Gastroesophageal sphincter (tissue), 4 donors: ENCODE measurements at regions not wholly inside any gene's neighbourhood (a gene's known extent, or its start where the extent isn't known, plus 50 kb on each side); places are given as distances from the start of the nearest gene placed in this dataset.

Experiments
- ATAC-seq: fragments of 150-250 bp; one replicate; pipeline ENCODE4 v1.9.1; 2016; ENCODE audit warnings: mild to moderate bottlenecking, moderate library complexity
- H3K27ac ChIP-seq, 4 donors: fragments of 200-600 bp; sonication (generic) in 3 of 4; 1 replicate in 3 of 4; 2 replicates in 1 of 4; pipeline ENCODE4 v1.5.1; 2016 to 2019
- H3K27me3 ChIP-seq: fragments of 200-600 bp; sonication (generic); one replicate; pipeline ENCODE4 v1.5.1; 2019
- H3K36me3 ChIP-seq, 2 donors: fragments of 200-600 bp; sonication (generic); one replicate each; pipeline ENCODE4 v1.5.1; 2019; ENCODE audit warnings: control low read depth in 1 of 2
- H3K4me1 ChIP-seq, 3 donors: fragments of 200-600 bp; sonication (generic); 1 replicate in 2 of 3; 2 replicates in 1 of 3; pipeline ENCODE4 v1.5.1; 2016 to 2019; ENCODE audit warnings: control low read depth in 2 of 3
- H3K4me3 ChIP-seq, 2 donors: fragments of 200-600 bp; sonication (generic); one replicate each; pipeline ENCODE4 v1.5.1; 2019; ENCODE audit warnings: mild to moderate bottlenecking in 1 of 2, moderate library complexity in 1 of 2
- H3K9me3 ChIP-seq, 3 donors: fragments of 200-600 bp; sonication (generic); one replicate each; pipeline ENCODE4 v1.5.1; 2017 to 2019; ENCODE audit warnings: control low read depth in 2 of 3
- EP300 ChIP-seq: sonication (generic); formaldehyde crosslinking; IDR thresholded peaks from one replicate; pipeline ENCODE4 v1.6.1; 2017; ENCODE audit warnings: antibody characterized with exemption, mild to moderate bottlenecking
- POLR2A ChIP-seq, 2 donors: fragments of 450-650 bp; IDR thresholded peaks; one replicate each; pipeline ENCODE4 v1.6.1; 2017; ENCODE audit warnings: antibody characterized with exemption in 2 of 2, mild to moderate bottlenecking in 2 of 2, moderate library complexity in 1 of 2
- POLR2AphosphoS5 ChIP-seq: sonication (generic); formaldehyde crosslinking; IDR thresholded peaks from one replicate; pipeline ENCODE4 v1.6.1; 2017; ENCODE audit warnings: antibody characterized with exemption
- WGBS, 2 donors: methylation state at CpG; one replicate each; pipeline ENCODE4 v1.1.5; 2018; ENCODE audit warnings: low coverage in 1 of 2; 5-methylcytosine and 5-hydroxymethylcytosine counted together
- TF ChIP-seq, protein P1 (sequence below), 4 experiments: fragments of 200-600 bp in 2 of 4; fragments of 450-650 bp in 2 of 4; sonication (generic) in 1 of 4; IDR thresholded peaks; one replicate each; pipeline ENCODE4 v1.5.1; 2017 to 2019; ENCODE audit warnings: antibody characterized with exemption in 4 of 4, mild to moderate bottlenecking in 2 of 4, moderate library complexity in 2 of 4

GRCh38 chr4:114085611-114086345 lies 106.3 kb upstream of the ARSJ start:
- no peaks in the 10 kb centered on the region for H3K9me3 ChIP-seq
- TF ChIP-seq, protein P1, sequence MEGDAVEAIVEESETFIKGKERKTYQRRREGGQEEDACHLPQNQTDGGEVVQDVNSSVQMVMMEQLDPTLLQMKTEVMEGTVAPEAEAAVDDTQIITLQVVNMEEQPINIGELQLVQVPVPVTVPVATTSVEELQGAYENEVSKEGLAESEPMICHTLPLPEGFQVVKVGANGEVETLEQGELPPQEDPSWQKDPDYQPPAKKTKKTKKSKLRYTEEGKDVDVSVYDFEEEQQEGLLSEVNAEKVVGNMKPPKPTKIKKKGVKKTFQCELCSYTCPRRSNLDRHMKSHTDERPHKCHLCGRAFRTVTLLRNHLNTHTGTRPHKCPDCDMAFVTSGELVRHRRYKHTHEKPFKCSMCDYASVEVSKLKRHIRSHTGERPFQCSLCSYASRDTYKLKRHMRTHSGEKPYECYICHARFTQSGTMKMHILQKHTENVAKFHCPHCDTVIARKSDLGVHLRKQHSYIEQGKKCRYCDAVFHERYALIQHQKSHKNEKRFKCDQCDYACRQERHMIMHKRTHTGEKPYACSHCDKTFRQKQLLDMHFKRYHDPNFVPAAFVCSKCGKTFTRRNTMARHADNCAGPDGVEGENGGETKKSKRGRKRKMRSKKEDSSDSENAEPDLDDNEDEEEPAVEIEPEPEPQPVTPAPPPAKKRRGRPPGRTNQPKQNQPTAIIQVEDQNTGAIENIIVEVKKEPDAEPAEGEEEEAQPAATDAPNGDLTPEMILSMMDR (IDR thresholded peaks at IDR 0.05) = no peak
- TF ChIP-seq EP300 (no peak), POLR2AphosphoS5 (no peak), POLR2A (IDR thresholded peaks at IDR 0.05) (no peak)

GRCh38 chr4:114087596-114088230 lies 108.3 kb upstream of the ARSJ start:
- Histone ChIP-seq H3K4me1 (peaks cover 0 to 6% (median 2%) of the 10 kb centered on the region in 3 donors), H3K4me3 (no peak overlapping the region), H3K9me3 (no peaks in the 10 kb centered on the region), H3K27ac (no peak overlapping the region), H3K27me3 (no peaks in the 10 kb centered on the region), H3K36me3 (no peaks in the 10 kb centered on the region)
- ATAC-seq = no peak
- WGBS, 2 donors = 15 to 45% methylated on average over 1 of the region's 1 CpG
- TF ChIP-seq POLR2AphosphoS5 = no peak
- TF ChIP-seq, protein P1 (IDR thresholded peaks at IDR 0.05) = no peak
- no peak for TF ChIP-seq POLR2A (IDR thresholded peaks at IDR 0.05)
- TF ChIP-seq EP300 = no peak

More at GRCh38 chr4:114085611-114086345, 106.3 kb upstream of the ARSJ start:
- no peak overlapping the region for H3K4me3 ChIP-seq
- no peaks in the 10 kb centered on the region for H3K27me3 ChIP-seq
- peaks cover 0 to 6% (median 2%) of the 10 kb centered on the region in 3 donors for H3K4me1 ChIP-seq
- ATAC-seq = no peak
- no peaks in the 10 kb centered on the region for H3K36me3 ChIP-seq
- no peak overlapping the region for H3K27ac ChIP-seq

GRCh38 chr4:114088481-114088880 lies 109.0 kb upstream of the ARSJ start:
- ATAC-seq = no peak
- Histone ChIP-seq H3K27ac (no peak overlapping the region), H3K36me3 (no peaks in the 10 kb centered on the region), H3K4me1 (peaks cover 0 to 6% (median 2%) of the 10 kb centered on the region in 3 donors), H3K9me3 (no peaks in the 10 kb centered on the region), H3K4me3 (no peak overlapping the region), H3K27me3 (no peaks in the 10 kb centered on the region)
- no peak for TF ChIP-seq POLR2AphosphoS5
- no peak for TF ChIP-seq POLR2A (IDR thresholded peaks at IDR 0.05)

- WGBS, 2 donors = 0 to 50% methylated on average over 1 of the region's 1 CpG
- no peak for TF ChIP-seq POLR2A (IDR thresholded peaks at IDR 0.05)
- Histone ChIP-seq H3K9me3 (no peaks in the 10 kb centered on the region), H3K4me3 (no peak overlapping the region), H3K4me1 (peaks cover 0 to 6% (median 2%) of the 10 kb centered on the region in 3 donors), H3K36me3 (no peaks in the 10 kb centered on the region), H3K27ac (no peak overlapping the region), H3K27me3 (no peaks in the 10 kb centered on the region)
- ATAC-seq = no peak
Observed at GRCh38 chr4:114091546-114091945, 112.1 kb upstream of the ARSJ start.

DNA sequence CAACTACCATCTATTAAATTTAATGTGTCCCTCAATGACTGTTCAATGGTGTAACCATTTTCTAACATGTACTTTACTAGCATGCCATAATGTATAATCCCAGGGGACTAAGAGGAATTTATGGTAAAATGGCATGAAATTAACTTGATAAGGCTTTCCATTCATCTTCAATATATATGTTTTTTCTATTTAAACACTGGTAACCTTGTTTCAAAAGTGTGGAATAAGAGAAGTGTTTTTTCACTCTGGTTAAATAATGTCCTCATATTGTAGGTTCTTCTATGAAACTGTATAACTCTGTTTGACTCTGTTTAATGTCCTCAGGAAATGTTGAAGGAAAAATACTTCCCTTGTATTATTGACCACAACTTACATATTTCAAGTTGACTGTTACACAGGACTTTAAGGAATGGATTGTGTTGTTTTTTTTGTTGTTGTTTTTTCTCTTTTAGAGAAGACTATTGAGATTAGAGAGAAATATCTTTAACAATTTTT lies 113.8 kb upstream of the ARSJ start:
- Histone ChIP-seq H3K27ac (no peak overlapping the region), H3K4me1 (no peaks in the 10 kb centered on the region), H3K4me3 (no peak overlapping the region), H3K36me3 (no peaks in the 10 kb centered on the region), H3K27me3 (no peaks in the 10 kb centered on the region), H3K9me3 (no peaks in the 10 kb centered on the region)
- TF ChIP-seq POLR2AphosphoS5 = no peak
- TF ChIP-seq, protein P1 (IDR thresholded peaks at IDR 0.05) = no peak
- no peak for TF ChIP-seq POLR2A (IDR thresholded peaks at IDR 0.05)
- TF ChIP-seq EP300 = no peak
- no peak for ATAC-seq
